HG03108 (cell line): ENCODE measurements at regions not wholly inside any gene's neighbourhood (a gene's known extent, or its start where the extent isn't known, plus 50 kb on each side); places are given as distances from the start of the nearest gene placed in this dataset.

Experiments used
- ATAC-seq: cut with Tn5 transposase; IDR thresholded peaks from one replicate; pipeline ENCODE4 v1.9.1; 2021; ENCODE audit warnings: moderate library complexity; ENCODE audit not compliant: unreplicated experiment

- ATAC-seq, result no peak
These were observed 114.3 kb downstream of the ASCL4 start for GRCh38 chr12:107888789-107889188.

- no peak for ATAC-seq
These were observed 117.5 kb downstream of the ASCL4 start for GRCh38 chr12:107891967-107892366.

- no peak for ATAC-seq
These were observed 120.1 kb downstream of the ASCL4 start for GRCh38 chr12:107894589-107894988.

GRCh38 chr12:107895966-107896365 lies 121.5 kb downstream of the ASCL4 start:
- ATAC-seq, result no peak

- no peak for ATAC-seq
These were observed 126.1 kb downstream of the ASCL4 start for GRCh38 chr12:107900588-107900987.

GRCh38 chr12:107903341-107904061 lies 129.0 kb downstream of the ASCL4 start:
- ATAC-seq, result peak; percentile 97

GRCh38 chr12:107906707-107907106 lies 132.2 kb downstream of the ASCL4 start:
- no peak for ATAC-seq

GRCh38 chr12:107912421-107913004 lies 138.0 kb downstream of the ASCL4 start:
- ATAC-seq, result no peak

GRCh38 chr12:107914460-107914977 lies 140.0 kb downstream of the ASCL4 start:
- no peak for ATAC-seq

- ATAC-seq, result no peak
These were observed 143.7 kb downstream of the ASCL4 start for GRCh38 chr12:107917912-107918800.

- ATAC-seq, result no peak
These were observed 146.6 kb downstream of the ASCL4 start for GRCh38 chr12:107921062-107921461.

- ATAC-seq, result no peak
These were observed 150.6 kb downstream of the ASCL4 start for GRCh38 chr12:107925125-107925524.

GRCh38 chr12:107929436-107929835 lies 154.9 kb downstream of the ASCL4 start:
- no peak for ATAC-seq

GRCh38 chr12:107931761-107932160 lies 157.3 kb downstream of the ASCL4 start:
- no peak for ATAC-seq

GRCh38 chr12:107938446-107938845 lies 163.9 kb downstream of the ASCL4 start:
- no peak for ATAC-seq

GRCh38 chr12:107948391-107948945 lies 174.0 kb downstream of the ASCL4 start:
- no peak for ATAC-seq

GRCh38 chr12:107951024-107951423 lies 176.5 kb downstream of the ASCL4 start:
- ATAC-seq, result no peak

- no peak for ATAC-seq
These were observed 173.0 kb upstream of the WSCD2 start for GRCh38 chr12:107955966-107956643.

GRCh38 chr12:107957459-107957858 lies 171.6 kb upstream of the WSCD2 start:
- no peak for ATAC-seq

- ATAC-seq, result no peak
These were observed 165.5 kb upstream of the WSCD2 start for GRCh38 chr12:107963635-107964034.

- no peak for ATAC-seq
These were observed 161.9 kb upstream of the WSCD2 start for GRCh38 chr12:107967170-107967569.
